H1 (cell line): ENCODE measurements at regions not wholly inside any gene's neighbourhood (a gene's known extent, or its start where the extent isn't known, plus 50 kb on each side); places are given as distances from the start of the nearest gene placed in this dataset.

Experiments used
- CTCF ChIA-PET: fragments of 300-600 bp; sonication (Branson Sonifier 250); formaldehyde crosslinking; loops from one replicate; lab custom pipeline; 2021; ENCODE audit not compliant: partially characterized antibody; lab: Charles Lee
- POLR2A ChIA-PET: fragments of 300-600 bp; sonication (Branson Sonifier 250); formaldehyde crosslinking; loops from one replicate; lab custom pipeline; 2021; ENCODE audit warnings: inconsistent platforms; ENCODE audit not compliant: partially characterized antibody; lab: Charles Lee
- DNase-seq, 2 experiments: peaks; one replicate each; pipeline versions ENCODE4 v3.0.0 to v3.0.0-alpha.2; 2010 to 2022; ENCODE audit warnings: low spot score in 2 of 2, low read depth in 1 of 2, mixed read lengths in 1 of 2
- FAIRE-seq: peaks from 2 replicates; lab custom pipeline; 2011; peaks lifted over from hg19 to GRCh38; lab: Jason Lieb, UNC
- H2AFZ ChIP-seq: 2 replicates; pipeline ENCODE4 v1.8.1; 2012; ENCODE audit warnings: low read length, inconsistent platforms
- H2AK5ac ChIP-seq: 2 replicates; pipeline ENCODE4 v1.6.1; 2013; ENCODE audit warnings: low read depth, low read length
- H2BK120ac ChIP-seq: replicated peaks from 2 replicates; pipeline ENCODE3; 2013; ENCODE audit warnings: low read depth, low read length, inconsistent platforms
- H2BK12ac ChIP-seq: 2 replicates; pipeline ENCODE4 v1.6.1; 2013; ENCODE audit warnings: low read depth, low read length
- H2BK15ac ChIP-seq: 2 replicates; pipeline ENCODE4 v1.6.1; 2013; ENCODE audit warnings: low read length
- H2BK20ac ChIP-seq: 2 replicates; pipeline ENCODE4 v1.6.1; 2013; ENCODE audit warnings: low read length
- H2BK5ac ChIP-seq: 2 replicates; pipeline ENCODE4 v1.6.1; 2013; ENCODE audit warnings: low read depth, low read length
- H3K14ac ChIP-seq: 2 replicates; pipeline ENCODE4 v1.6.1; 2013; ENCODE audit warnings: inconsistent platforms; ENCODE audit not compliant: insufficient read length
- H3K18ac ChIP-seq: 2 replicates; pipeline ENCODE4 v1.6.1; 2013; ENCODE audit warnings: low read length; ENCODE audit errors: extremely low read depth
- H3K23ac ChIP-seq: 2 replicates; pipeline ENCODE4 v1.6.1; 2013; ENCODE audit warnings: inconsistent platforms; ENCODE audit not compliant: insufficient read length
- H3K23me2 ChIP-seq: 2 replicates; pipeline ENCODE4 v1.6.1; 2013; ENCODE audit warnings: low read depth, low read length
- H3K27ac ChIP-seq: 2 replicates; pipeline ENCODE4 v1.6.1; 2011; ENCODE audit warnings: low read depth, low read length, inconsistent platforms
- H3K27me3 ChIP-seq, 4 experiments: replicated peaks in 1 of 4; 1 replicate in 1 of 4; 2 replicates in 3 of 4; pipeline versions ENCODE4 v1.6.1 to v1.8.1; 2011 to 2013; ENCODE audit warnings: low read length in 3 of 4, mild to moderate bottlenecking in 3 of 4, inconsistent platforms in 2 of 4, mixed read lengths in 2 of 4, moderate library complexity in 1 of 4; ENCODE audit not compliant: control insufficient read depth in 3 of 4, insufficient read depth in 3 of 4; ENCODE audit errors: extremely low read depth in 1 of 4
- H3K36me3 ChIP-seq, 4 experiments: 2 replicates each; pipeline versions ENCODE4 v1.6.1 to v1.8.1; 2011 to 2013; ENCODE audit warnings: mild to moderate bottlenecking in 4 of 4, low read length in 3 of 4, moderate library complexity in 2 of 4, control low read depth in 1 of 4, inconsistent platforms in 1 of 4; ENCODE audit not compliant: insufficient read depth in 4 of 4, control insufficient read depth in 2 of 4
- H3K4ac ChIP-seq: replicated peaks from 2 replicates; pipeline ENCODE3; 2013; ENCODE audit warnings: low read length, low read depth, mixed read lengths, inconsistent platforms; ENCODE audit not compliant: insufficient read length
- H3K4me1 ChIP-seq, 4 experiments: replicated peaks in 1 of 4; 1 replicate in 1 of 4; 2 replicates in 3 of 4; pipeline versions ENCODE4 v1.6.1 to v1.8.1; 2011 to 2013; ENCODE audit warnings: low read length in 3 of 4, inconsistent platforms in 2 of 4, mixed read lengths in 1 of 4; ENCODE audit not compliant: insufficient read depth in 4 of 4, control insufficient read depth in 3 of 4
- H3K4me2 ChIP-seq, 2 experiments: 2 replicates each; pipeline versions ENCODE4 v1.6.1 to v1.8.1; 2011 to 2013; ENCODE audit warnings: low read depth in 2 of 2, low read length in 2 of 2, control low read depth in 1 of 2, inconsistent platforms in 1 of 2, mild to moderate bottlenecking in 1 of 2; ENCODE audit not compliant: insufficient read depth in 1 of 2
- H3K4me3 ChIP-seq, 4 experiments: fragments of 200-600, 300-600 bp in 1 of 4; sonication (generic), shearing (Covaris generic), sonication (Bioruptor Twin) in 1 of 4; 2 replicates each; pipeline versions ENCODE4 v1.5.1 to v1.8.1; 2011 to 2016; ENCODE audit warnings: low read length in 4 of 4, low read depth in 3 of 4, control low read depth in 2 of 4, inconsistent platforms in 2 of 4, mild to moderate bottlenecking in 2 of 4, mixed read lengths in 1 of 4, moderate library complexity in 1 of 4; ENCODE audit not compliant: insufficient read depth in 2 of 4; ENCODE audit errors: extremely low read depth in 1 of 4
- H3K56ac ChIP-seq: replicated peaks from 2 replicates; pipeline ENCODE3; 2013; ENCODE audit warnings: low read depth, mild to moderate bottlenecking, mixed read lengths, low read length, inconsistent platforms; ENCODE audit not compliant: insufficient read length
- H3K79me1 ChIP-seq: 2 replicates; pipeline ENCODE4 v1.6.1; 2013; ENCODE audit warnings: low read depth, low read length, control low read depth
- H3K79me2 ChIP-seq, 2 experiments: 2 replicates each; pipeline versions ENCODE4 v1.6.1 to v1.8.1; 2012 to 2013; ENCODE audit warnings: low read length in 2 of 2, mild to moderate bottlenecking in 2 of 2, inconsistent platforms in 1 of 2; ENCODE audit not compliant: insufficient read depth in 2 of 2, control insufficient read depth in 1 of 2
- H3K9ac ChIP-seq, 4 experiments: replicated peaks in 1 of 4; 1 replicate in 1 of 4; 2 replicates in 3 of 4; pipeline versions ENCODE4 v1.6.1 to v1.8.1; 2011 to 2013; ENCODE audit warnings: low read depth in 3 of 4, low read length in 3 of 4, control low read depth in 2 of 4, mild to moderate bottlenecking in 2 of 4, moderate library complexity in 2 of 4, inconsistent platforms in 1 of 4; ENCODE audit errors: extremely low read depth in 1 of 4
- H3K9me3 ChIP-seq, 2 experiments: 2 replicates each; pipeline versions ENCODE4 v1.6.1 to v1.8.1; 2012 to 2013; ENCODE audit warnings: mild to moderate bottlenecking in 2 of 2, moderate library complexity in 2 of 2, control low read depth in 1 of 2, inconsistent platforms in 1 of 2, low read depth in 1 of 2, low read length in 1 of 2, mixed read lengths in 1 of 2; ENCODE audit not compliant: insufficient read depth in 2 of 2
- H4K20me1 ChIP-seq, 2 experiments: replicated peaks in 1 of 2; 2 replicates each; pipeline versions ENCODE3 to v1.8.1; 2011 to 2013; ENCODE audit warnings: inconsistent platforms in 2 of 2, low read length in 2 of 2, mild to moderate bottlenecking in 1 of 2; ENCODE audit not compliant: insufficient read depth in 2 of 2, control insufficient read depth in 1 of 2
- H4K5ac ChIP-seq: 2 replicates; pipeline ENCODE4 v1.6.1; 2013; ENCODE audit warnings: low read length, low read depth, mixed read lengths, inconsistent platforms; ENCODE audit not compliant: insufficient read length
- H4K8ac ChIP-seq: 2 replicates; pipeline ENCODE4 v1.8.0; 2013; ENCODE audit warnings: mild to moderate bottlenecking, moderate library complexity, low read length, inconsistent platforms; ENCODE audit not compliant: insufficient read depth; ENCODE audit errors: extremely low read depth
- H4K91ac ChIP-seq: replicated peaks from 2 replicates; pipeline ENCODE3; 2013; ENCODE audit warnings: low read length, mixed read lengths, inconsistent platforms; ENCODE audit not compliant: insufficient read length
- ASH2L ChIP-seq: fragments of 200-600, 300-600 bp; sonication (generic); IDR thresholded peaks from one replicate; pipeline ENCODE4 v1.7.1; 2017; ENCODE audit warnings: low read length
- CBX5 ChIP-seq: fragments of 300-800, 300-1000 bp; sonication (generic); IDR thresholded peaks from 2 replicates; pipeline ENCODE4 v1.7.1; 2016; ENCODE audit warnings: antibody characterized with exemption, low read length, low read depth
- GTF2F1 ChIP-seq: IDR thresholded peaks from 2 replicates; pipeline ENCODE4 v1.6.1; 2012; ENCODE audit warnings: low read depth, low read length, improper control_type of control experiment, borderline replicate concordance
- KDM1A ChIP-seq: fragments of 200-600, 300-600 bp; sonication (generic); IDR thresholded peaks from 2 replicates; pipeline ENCODE4 v1.7.1; 2016; ENCODE audit warnings: mild to moderate bottlenecking, low read length, borderline replicate concordance
- MAFK ChIP-seq: IDR thresholded peaks from 2 replicates; pipeline ENCODE4 v1.6.1; 2012; ENCODE audit warnings: low read depth, mild to moderate bottlenecking, improper control_type of control experiment, low read length
- WGBS, 2 experiments: shearing (Covaris generic) in 1 of 2; methylation state at CpG; one replicate each; pipeline versions ENCODE4 v1.1.6 to v1.1.7; 2013 to 2015; ENCODE audit warnings: low lambda C conversion rate in 2 of 2, mixed read lengths in 2 of 2, inconsistent platforms in 1 of 2, low coverage in 1 of 2, missing lambda C conversion rate in 1 of 2; ENCODE audit not compliant: insufficient replicate concordance in 2 of 2, insufficient coverage in 1 of 2, insufficient read length in 1 of 2; ENCODE audit errors: extremely low coverage in 1 of 2, missing lambda C conversion rate in 1 of 2; 5-methylcytosine and 5-hydroxymethylcytosine counted together

DNA sequence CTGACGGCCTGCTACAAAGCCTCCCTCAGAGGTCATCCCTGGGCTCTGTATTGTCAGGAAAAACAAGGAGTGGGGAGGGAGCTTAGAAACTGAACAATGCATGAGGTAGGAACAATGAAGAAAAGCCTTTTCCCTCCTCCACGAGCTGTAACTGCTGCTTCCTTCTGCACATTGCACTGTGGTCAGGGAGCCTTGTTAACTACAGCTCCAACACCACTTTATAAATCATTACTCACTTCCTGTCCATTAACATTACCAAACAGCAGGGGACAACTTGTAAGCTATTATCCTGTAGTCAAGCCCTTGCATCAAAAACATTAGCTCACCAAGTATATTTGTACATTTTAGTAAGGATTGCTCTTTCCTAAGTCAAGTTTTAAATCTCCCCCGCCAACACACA, 336.0 kb upstream of the NR5A2 start:
- Histone ChIP-seq H4K5ac (no peak overlapping the region), H3K79me2 (no peaks in the 10 kb centered on the region), H3K27me3 (no peaks in the 10 kb centered on the region), H2AFZ (no peak overlapping the region; the same call in 1 of the 2 replicates), H3K79me1 (no peaks in the 10 kb centered on the region), H3K4me2 (no peak overlapping the region), H3K36me3 (no peaks in the 10 kb centered on the region), H4K20me1 (no peaks in the 10 kb centered on the region), H3K23ac (no peak overlapping the region), H2AK5ac (no peak overlapping the region), H3K56ac (no peak overlapping the region), H3K9me3 (no peaks in the 10 kb centered on the region), H3K4ac (no peak overlapping the region), H3K27ac (no peak overlapping the region), H3K23me2 (no peaks in the 10 kb centered on the region; the same call in 1 of the 2 replicates), H2BK15ac (no peak overlapping the region), H4K91ac (no peak overlapping the region), H2BK5ac (peak overlapping the region; percentile 31; the same call in 1 of the 2 replicates), H3K14ac (no peak overlapping the region), H3K4me3 (no peak overlapping the region), H2BK12ac (peak overlapping the region; percentile 20; the same call in 1 of the 2 replicates), H3K18ac (no peak overlapping the region), H3K9ac (no peak overlapping the region), H4K8ac (no peak overlapping the region), H3K4me1 (peaks cover 4 to 23% (median 12%) of the 10 kb centered on the region in 4 experiments; a peak in 6 of 7 replicates), H2BK120ac (no peak overlapping the region), H2BK20ac (no peak overlapping the region)
- ChIA-PET CTCF (interaction anchor here (1.1 to 1.8 kb wide), 3 partner anchors 11 to 587 kb away, joined by 3 to 5 read pairs (median 3); no protein-coding TSS in a partner anchor), POLR2A (no interaction called here)
- WGBS, 2 experiments, result 59% methylated on average over 3 of the region's 3 CpGs; no CpG with 5 or more reads in 1 of the 2 experiments
- TF ChIP-seq CBX5 (no peak), GTF2F1 (no peak), ASH2L (no peak), MAFK (no peak), KDM1A (no peak)
- DNase-seq (no peak), FAIRE-seq (no peak)
